GM12878 (cell line): ENCODE measurements at regions not wholly inside any gene's neighbourhood (a gene's known extent, or its start where the extent isn't known, plus 50 kb on each side); places are given as distances from the start of the nearest gene placed in this dataset.

Experiments
- ASH2L ChIP-seq: fragments of 300-600, 200-600 bp; sonication (generic); IDR thresholded peaks from 2 replicates; pipeline ENCODE4 v1.6.1; 2017; ENCODE audit warnings: low read depth, mild to moderate bottlenecking, borderline replicate concordance
- BMI1 ChIP-seq: fragments of 450-650 bp; IDR thresholded peaks from 2 replicates; pipeline ENCODE4 v1.6.1; 2016; ENCODE audit warnings: mild to moderate bottlenecking, moderate library complexity, borderline replicate concordance
- CBFB ChIP-seq: IDR thresholded peaks from 2 replicates; pipeline ENCODE4 v1.6.1; 2016; ENCODE audit warnings: antibody characterized with exemption, low read depth
- CHD4 ChIP-seq: fragments of 200-600 bp; sonication (generic); IDR thresholded peaks from 2 replicates; pipeline ENCODE4 v1.6.1; 2016; ENCODE audit warnings: mild to moderate bottlenecking
- CREM ChIP-seq: IDR thresholded peaks from 2 replicates; pipeline ENCODE4 v1.6.1; 2014; ENCODE audit warnings: antibody characterized with exemption, low read depth
- FOXK2 ChIP-seq: fragments of 450-650 bp; IDR thresholded peaks from 2 replicates; pipeline ENCODE4 v1.6.1; 2017; ENCODE audit warnings: mild to moderate bottlenecking, moderate library complexity
- IRF4 ChIP-seq: IDR thresholded peaks from 2 replicates; pipeline ENCODE4 v1.6.1; 2011; ENCODE audit warnings: low read depth, low read length
- JUND ChIP-seq: IDR thresholded peaks from 2 replicates; pipeline ENCODE4 v1.6.1; 2012; ENCODE audit warnings: low read depth, mild to moderate bottlenecking, low read length, improper control_type of control experiment, moderate library complexity
- MEF2B ChIP-seq: fragments of 450-650 bp; IDR thresholded peaks from 2 replicates; pipeline ENCODE4 v1.6.1; 2018; ENCODE audit warnings: mild to moderate bottlenecking, moderate library complexity; ENCODE audit not compliant: partially characterized antibody, poor library complexity, severe bottlenecking
- NFIC ChIP-seq: IDR thresholded peaks from 2 replicates; pipeline ENCODE4 v1.6.1; 2012; ENCODE audit warnings: low read depth, mild to moderate bottlenecking, inconsistent platforms, low read length, moderate library complexity
- NKRF ChIP-seq: fragments of 450-650 bp; conservative IDR thresholded peaks from 2 replicates; pipeline ENCODE4 v1.6.1; 2017; ENCODE audit warnings: mild to moderate bottlenecking, moderate library complexity
- POLR2AphosphoS2 ChIP-seq: IDR thresholded peaks from 2 replicates; pipeline ENCODE4 v1.6.1; 2011; ENCODE audit warnings: low read depth, mild to moderate bottlenecking, low read length, improper control_type of control experiment, moderate library complexity
- REST ChIP-seq: IDR thresholded peaks from 2 replicates; pipeline ENCODE4 v1.6.1; 2012; ENCODE audit warnings: mild to moderate bottlenecking, low read depth, low read length
- SP1 ChIP-seq: IDR thresholded peaks from one replicate; pipeline ENCODE4 v1.6.1; 2011; ENCODE audit warnings: low read depth, low read length
- SUZ12 ChIP-seq: fragments of 200-600 bp; sonication (generic); IDR thresholded peaks from one replicate; pipeline ENCODE4 v1.6.1; 2018; ENCODE audit warnings: antibody characterized with exemption, mild to moderate bottlenecking; ENCODE audit not compliant: unreplicated experiment
- TBL1XR1 ChIP-seq: IDR thresholded peaks from 2 replicates; pipeline ENCODE4 v1.6.1; 2012; ENCODE audit warnings: low read depth, low read length, improper control_type of control experiment
- TCF12 ChIP-seq: IDR thresholded peaks from 2 replicates; pipeline ENCODE4 v1.6.1; 2011; ENCODE audit warnings: low read depth, mild to moderate bottlenecking, low read length
- WRNIP1 ChIP-seq: IDR thresholded peaks from 2 replicates; pipeline ENCODE4 v1.6.1; 2011; ENCODE audit warnings: low read depth, low read length, improper control_type of control experiment, borderline replicate concordance
- ZBED1 ChIP-seq: IDR thresholded peaks from 2 replicates; pipeline ENCODE4 v1.6.1; 2016; ENCODE audit warnings: borderline replicate concordance
- ZZZ3 ChIP-seq: IDR thresholded peaks from 2 replicates; pipeline ENCODE4 v1.6.1; 2011; ENCODE audit warnings: low read depth; ENCODE audit not compliant: control insufficient read depth, insufficient read length
- TF ChIP-seq, protein P1 (sequence below): IDR thresholded peaks from 2 replicates; pipeline ENCODE4 v1.6.1; 2012; ENCODE audit warnings: low read depth, low read length, improper control_type of control experiment
- TF ChIP-seq, protein P2 (sequence below): IDR thresholded peaks from 2 replicates; pipeline ENCODE4 v1.6.1; 2012; ENCODE audit warnings: low read depth, low read length, improper control_type of control experiment
- TF ChIP-seq, protein P3 (sequence below): fragments of 150-350 bp; IDR thresholded peaks from 2 replicates; pipeline ENCODE4 v1.6.1; 2014; ENCODE audit warnings: mild to moderate bottlenecking, low read depth, low read length

GRCh38 chr6:113634352-113635163, 222.6 kb upstream of the MARCKS start (continued):
- TF ChIP-seq REST: no peak
- TF ChIP-seq SUZ12: no peak
- TF ChIP-seq IRF4: peak; percentile 81
- no peak for TF ChIP-seq NKRF
- peak; percentile 66 for TF ChIP-seq CBFB
- TF ChIP-seq SP1: peak; percentile 13
- peak; percentile 67 for TF ChIP-seq BMI1
- no peak for TF ChIP-seq ZZZ3
- peak; percentile 43; the same call in 1 of the 2 replicates for TF ChIP-seq CREM
- 0 out of 2 replicates have a peak, but pooled peaks have one; percentile 15 for TF ChIP-seq TCF12
- TF ChIP-seq, protein P1, sequence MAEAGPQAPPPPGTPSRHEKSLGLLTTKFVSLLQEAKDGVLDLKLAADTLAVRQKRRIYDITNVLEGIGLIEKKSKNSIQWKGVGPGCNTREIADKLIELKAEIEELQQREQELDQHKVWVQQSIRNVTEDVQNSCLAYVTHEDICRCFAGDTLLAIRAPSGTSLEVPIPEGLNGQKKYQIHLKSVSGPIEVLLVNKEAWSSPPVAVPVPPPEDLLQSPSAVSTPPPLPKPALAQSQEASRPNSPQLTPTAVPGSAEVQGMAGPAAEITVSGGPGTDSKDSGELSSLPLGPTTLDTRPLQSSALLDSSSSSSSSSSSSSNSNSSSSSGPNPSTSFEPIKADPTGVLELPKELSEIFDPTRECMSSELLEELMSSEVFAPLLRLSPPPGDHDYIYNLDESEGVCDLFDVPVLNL: no peak
- peak; percentile 95 for TF ChIP-seq MEF2B
- TF ChIP-seq NFIC: peak; percentile 98
- TF ChIP-seq ZBED1: peak; percentile 84; the same call in 1 of the 2 replicates
- TF ChIP-seq CHD4: no peak
- no peak for TF ChIP-seq ASH2L
- TF ChIP-seq POLR2AphosphoS2: peak; percentile 57; the same call in 1 of the 2 replicates
- no peak for TF ChIP-seq WRNIP1
- 0 out of 2 replicates have a peak, but pooled peaks have one; percentile 44 for TF ChIP-seq JUND
- TF ChIP-seq, protein P2, sequence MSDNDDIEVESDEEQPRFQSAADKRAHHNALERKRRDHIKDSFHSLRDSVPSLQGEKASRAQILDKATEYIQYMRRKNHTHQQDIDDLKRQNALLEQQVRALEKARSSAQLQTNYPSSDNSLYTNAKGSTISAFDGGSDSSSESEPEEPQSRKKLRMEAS: no peak
- TF ChIP-seq, protein P3, sequence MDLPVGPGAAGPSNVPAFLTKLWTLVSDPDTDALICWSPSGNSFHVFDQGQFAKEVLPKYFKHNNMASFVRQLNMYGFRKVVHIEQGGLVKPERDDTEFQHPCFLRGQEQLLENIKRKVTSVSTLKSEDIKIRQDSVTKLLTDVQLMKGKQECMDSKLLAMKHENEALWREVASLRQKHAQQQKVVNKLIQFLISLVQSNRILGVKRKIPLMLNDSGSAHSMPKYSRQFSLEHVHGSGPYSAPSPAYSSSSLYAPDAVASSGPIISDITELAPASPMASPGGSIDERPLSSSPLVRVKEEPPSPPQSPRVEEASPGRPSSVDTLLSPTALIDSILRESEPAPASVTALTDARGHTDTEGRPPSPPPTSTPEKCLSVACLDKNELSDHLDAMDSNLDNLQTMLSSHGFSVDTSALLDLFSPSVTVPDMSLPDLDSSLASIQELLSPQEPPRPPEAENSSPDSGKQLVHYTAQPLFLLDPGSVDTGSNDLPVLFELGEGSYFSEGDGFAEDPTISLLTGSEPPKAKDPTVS: no peak
- TF ChIP-seq TBL1XR1: peak; percentile 73; the same call in 1 of the 2 replicates
- TF ChIP-seq FOXK2: no peak
